Naive thymus-derived CD4-positive, alpha-beta T cell (primary cell): ENCODE measurements at regions not wholly inside any gene's neighbourhood (a gene's known extent, or its start where the extent isn't known, plus 50 kb on each side); places are given as distances from the start of the nearest gene placed in this dataset.

Experiments used
- ATAC-seq: fragments of 150-1000 bp; cut with Tn5 transposase; 2 replicates; pipeline ENCODE4 v1.10.0; 2021; ENCODE audit warnings: mild to moderate bottlenecking, moderate library complexity
- CTCF ChIA-PET: fragments of 350-600 bp; sonication (Branson Sonifier 250); formaldehyde crosslinking; loops from one replicate; lab custom pipeline; 2021; ENCODE audit warnings: antibody characterized with exemption; lab: Charles Lee
- POLR2A ChIA-PET: fragments of 350-600 bp; sonication (Branson Sonifier 250); formaldehyde crosslinking; loops from one replicate; lab custom pipeline; 2021; ENCODE audit warnings: antibody characterized with exemption, inconsistent platforms; lab: Charles Lee
- DNase-seq, 9 donors: peaks; one replicate each; pipeline versions ENCODE4 v3.0.0 to v3.0.0-alpha.2; 2020 to 2022; ENCODE audit warnings: mixed read lengths in 1 of 9
- H3K27ac ChIP-seq: one replicate; pipeline ENCODE4 v1.7.0; 2013; ENCODE audit warnings: mild to moderate bottlenecking, low read depth, low read length, moderate library complexity
- H3K27me3 ChIP-seq, 2 donors: one replicate each; pipeline ENCODE4 v1.7.0; 2013; ENCODE audit warnings: low read length in 2 of 2, mild to moderate bottlenecking in 2 of 2, moderate library complexity in 2 of 2; ENCODE audit not compliant: control insufficient read depth in 2 of 2, insufficient read depth in 2 of 2
- H3K36me3 ChIP-seq, 3 experiments: 1 replicate in 2 of 3; 2 replicates in 1 of 3; pipeline ENCODE4 v1.7.0; 2013; ENCODE audit warnings: low read length in 3 of 3, mild to moderate bottlenecking in 3 of 3, moderate library complexity in 1 of 3; ENCODE audit not compliant: insufficient read depth in 3 of 3, control insufficient read depth in 2 of 3
- H3K4me1 ChIP-seq, 2 donors: one replicate each; pipeline ENCODE4 v1.7.0; 2013; ENCODE audit warnings: low read length in 2 of 2, mild to moderate bottlenecking in 2 of 2, moderate library complexity in 1 of 2; ENCODE audit not compliant: control insufficient read depth in 2 of 2, insufficient read depth in 2 of 2
- H3K4me3 ChIP-seq: 2 replicates; pipeline ENCODE4 v1.7.0; 2013; ENCODE audit warnings: mild to moderate bottlenecking, low read length
- H3K9me3 ChIP-seq, 3 experiments: 1 replicate in 2 of 3; 2 replicates in 1 of 3; pipeline ENCODE4 v1.7.0; 2013; ENCODE audit warnings: low read length in 3 of 3; ENCODE audit not compliant: control insufficient read depth in 2 of 3
- H3K27ac Mint-ChIP-seq, 9 donors: one replicate each; pipeline ENCODE4 v1.8.0; 2020 to 2022; ENCODE audit warnings: mixed read lengths in 9 of 9, mild to moderate bottlenecking in 8 of 9, moderate library complexity in 5 of 9, inconsistent platforms in 2 of 9
- H3K27me3 Mint-ChIP-seq, 5 donors: one replicate each; pipeline ENCODE4 v1.8.0; 2021 to 2022; ENCODE audit warnings: mixed read lengths in 5 of 5, mild to moderate bottlenecking in 1 of 5
- H3K36me3 Mint-ChIP-seq, 5 donors: one replicate each; pipeline ENCODE4 v1.8.0; 2020 to 2022; ENCODE audit warnings: mixed read lengths in 5 of 5, mild to moderate bottlenecking in 3 of 5, inconsistent platforms in 1 of 5
- H3K4me1 Mint-ChIP-seq, 7 donors: one replicate each; pipeline ENCODE4 v1.8.0; 2020 to 2022; ENCODE audit warnings: mixed read lengths in 7 of 7, mild to moderate bottlenecking in 3 of 7, inconsistent platforms in 1 of 7
- H3K4me3 Mint-ChIP-seq, 10 donors: one replicate each; pipeline ENCODE4 v1.8.0; 2020 to 2022; ENCODE audit warnings: mild to moderate bottlenecking in 10 of 10, mixed read lengths in 10 of 10, moderate library complexity in 6 of 10, inconsistent platforms in 2 of 10
- H3K9me3 Mint-ChIP-seq, 11 donors: one replicate each; pipeline ENCODE4 v1.8.0; 2020 to 2022; ENCODE audit warnings: mixed read lengths in 11 of 11, mild to moderate bottlenecking in 4 of 11, inconsistent platforms in 1 of 11, moderate library complexity in 1 of 11
- intact Hi-C, 2 donors: fragments of 100-400 bp; cut with micrococcal nuclease; formaldehyde crosslinking; loops; one replicate each; pipeline ENCODE4 v1.15.1; 2023

- H3K9me3 ChIP-seq, result no peaks in the 10 kb centered on the region
- CTCF ChIA-PET, result no interaction called here
- H3K4me1 Mint-ChIP-seq, result no peaks in the 10 kb centered on the region
- intact Hi-C loops, result no loop called here
- no peak overlapping the region for H3K4me3 ChIP-seq
- H3K27me3 ChIP-seq, result no peaks in the 10 kb centered on the region
- peaks cover 0 to 3% (median 0%) of the 10 kb centered on the region in 11 donors for H3K9me3 Mint-ChIP-seq
- no peaks in the 10 kb centered on the region for H3K36me3 Mint-ChIP-seq
- H3K4me3 Mint-ChIP-seq, result no peak overlapping the region
- no peaks in the 10 kb centered on the region for H3K36me3 ChIP-seq
- H3K4me1 ChIP-seq, result no peaks in the 10 kb centered on the region
- DNase-seq (no peak), ATAC-seq (no peak)
- no peak overlapping the region for H3K27ac ChIP-seq
- H3K27ac Mint-ChIP-seq, result no peak overlapping the region
- peaks cover 0 to 52% (median 3%) of the 10 kb centered on the region in 5 donors for H3K27me3 Mint-ChIP-seq
- POLR2A ChIA-PET, result no interaction called here
These were observed 161.5 kb upstream of the MAN1A1 start for GRCh38 chr6:119511024-119511423.

DNA sequence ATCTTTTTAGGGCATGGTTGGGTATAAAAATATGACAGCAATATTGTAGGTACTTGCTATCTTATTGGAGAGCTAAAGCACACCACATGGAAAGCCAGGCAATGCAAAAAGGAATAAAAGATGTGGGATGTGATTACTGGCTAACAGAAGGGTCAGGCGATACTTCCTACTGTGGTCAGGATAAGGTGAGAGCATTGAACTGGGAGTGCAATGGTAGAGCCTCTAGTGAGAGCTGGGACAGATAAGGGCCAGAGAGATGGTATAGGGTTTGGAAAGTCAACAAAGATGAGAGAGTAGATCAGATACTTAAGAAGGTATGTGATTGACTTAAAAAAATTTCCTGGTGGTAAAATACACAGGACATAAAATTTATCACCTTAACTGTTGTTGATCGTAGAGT is 160.7 kb upstream of the MAN1A1 start:
- CTCF ChIA-PET, result no interaction called here
- no peaks in the 10 kb centered on the region for H3K27me3 ChIP-seq

GRCh38 chr6:119506631-119507174 is 157.1 kb upstream of the MAN1A1 start:
- Histone ChIP-seq H3K4me1 (no peaks in the 10 kb centered on the region), H3K36me3 (no peaks in the 10 kb centered on the region), H3K9me3 (no peaks in the 10 kb centered on the region), H3K27ac (no peak overlapping the region), H3K27me3 (no peaks in the 10 kb centered on the region), H3K4me3 (no peak overlapping the region)
- H3K36me3 Mint-ChIP-seq, result no peaks in the 10 kb centered on the region
- H3K9me3 Mint-ChIP-seq, result peaks cover 0 to 3% (median 0%) of the 10 kb centered on the region in 11 donors
- ChIA-PET POLR2A (interaction anchor here (0.7 kb wide), 1 partner anchor 25 kb away, joined by 4 read pairs; no protein-coding TSS in a partner anchor), CTCF (no interaction called here)
- ATAC-seq (no peak), DNase-seq (no peak)
- intact Hi-C loops, result no loop called here
- no peak overlapping the region for H3K4me3 Mint-ChIP-seq
- no peak overlapping the region for H3K27ac Mint-ChIP-seq
- H3K4me1 Mint-ChIP-seq, result no peaks in the 10 kb centered on the region
- peaks cover 0 to 47% (median 0%) of the 10 kb centered on the region in 5 donors for H3K27me3 Mint-ChIP-seq

More for the DNA sequence above, 160.7 kb upstream of the MAN1A1 start:
- Mint-ChIP-seq H3K4me1 (no peaks in the 10 kb centered on the region), H3K27me3 (peaks cover 0 to 49% (median 3%) of the 10 kb centered on the region in 5 donors), H3K9me3 (peaks cover 0 to 3% (median 0%) of the 10 kb centered on the region in 11 donors), H3K36me3 (no peaks in the 10 kb centered on the region), H3K27ac (no peak overlapping the region), H3K4me3 (no peak overlapping the region)
- intact Hi-C loops, result no loop called here
- no peak for DNase-seq
- H3K4me3 ChIP-seq, result no peak overlapping the region
- H3K27ac ChIP-seq, result no peak overlapping the region
- H3K9me3 ChIP-seq, result no peaks in the 10 kb centered on the region
- ATAC-seq, result no peak
- no peaks in the 10 kb centered on the region for H3K36me3 ChIP-seq
- POLR2A ChIA-PET, result no interaction called here
- H3K4me1 ChIP-seq, result no peaks in the 10 kb centered on the region

DNA sequence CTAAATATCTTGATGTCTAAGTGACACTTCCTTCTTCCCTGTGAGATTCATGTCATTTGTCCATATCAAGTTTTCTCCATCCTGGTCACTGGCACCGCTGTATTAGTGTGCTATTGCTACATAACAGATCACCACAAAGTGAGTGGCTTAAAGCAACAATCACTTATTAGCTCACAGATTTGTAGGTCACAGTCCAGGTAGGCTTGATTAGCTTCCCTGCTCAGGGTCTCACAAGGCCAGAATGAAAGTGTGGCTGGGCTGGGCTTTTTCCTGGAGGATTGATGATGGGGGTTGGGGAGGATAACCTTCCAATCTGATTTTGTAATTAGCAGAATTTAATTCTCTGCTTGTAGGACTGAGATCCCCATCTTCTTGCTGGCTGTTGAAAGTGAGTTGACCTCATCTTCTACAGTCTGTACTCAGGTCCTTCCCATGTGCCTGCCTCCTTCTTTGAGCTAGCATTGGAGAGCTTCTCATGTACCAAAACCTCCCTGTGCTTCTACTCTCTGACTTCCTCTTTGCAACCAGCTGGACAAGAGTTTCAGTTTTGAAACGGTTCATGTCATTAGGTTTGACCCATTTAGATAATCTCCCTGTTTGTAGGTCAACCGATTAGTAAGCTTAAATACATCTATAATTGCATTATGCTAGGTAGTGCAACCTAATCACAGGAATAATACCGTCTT is 152.4 kb upstream of the MAN1A1 start:
- Mint-ChIP-seq H3K4me1 (no peaks in the 10 kb centered on the region), H3K27me3 (peaks cover 0 to 31% (median 0%) of the 10 kb centered on the region in 5 donors), H3K4me3 (no peak overlapping the region), H3K9me3 (no peaks in the 10 kb centered on the region), H3K36me3 (no peaks in the 10 kb centered on the region), H3K27ac (no peak overlapping the region)
- CTCF ChIA-PET, result no interaction called here
- ATAC-seq (no peak), DNase-seq (no peak)
- intact Hi-C loops, result loop anchor here in 1 of 2 donors (5.0 kb wide), 1 partner anchor 50 kb away; no protein-coding TSS in a partner anchor
- H3K36me3 ChIP-seq, result no peaks in the 10 kb centered on the region
- no peaks in the 10 kb centered on the region for H3K4me1 ChIP-seq
- no peak overlapping the region for H3K4me3 ChIP-seq
- no peaks in the 10 kb centered on the region for H3K9me3 ChIP-seq
- H3K27ac ChIP-seq, result no peak overlapping the region
- POLR2A ChIA-PET, result no interaction called here
- H3K27me3 ChIP-seq, result no peaks in the 10 kb centered on the region

DNA sequence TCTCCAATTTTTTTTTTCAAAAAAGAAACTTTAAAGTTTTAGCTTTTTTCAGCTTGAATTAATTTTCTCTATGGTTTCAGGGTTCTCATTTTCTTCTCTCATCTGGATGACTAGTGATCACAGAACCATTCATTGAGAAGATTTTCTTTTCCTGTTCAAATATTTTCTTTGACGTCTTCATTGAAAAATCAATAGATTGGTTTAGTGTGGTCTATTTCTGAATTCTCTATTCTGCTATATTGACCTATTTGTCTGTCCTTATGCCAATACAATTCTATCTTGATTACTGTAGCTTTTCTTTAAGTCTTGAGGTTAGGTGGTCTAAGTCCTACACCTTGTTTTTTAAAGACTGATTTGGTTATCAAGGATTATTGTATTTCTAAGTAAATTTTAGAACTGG is 150.2 kb upstream of the MAN1A1 start:
- Histone ChIP-seq H3K27me3 (no peaks in the 10 kb centered on the region), H3K4me1 (no peaks in the 10 kb centered on the region), H3K36me3 (no peaks in the 10 kb centered on the region), H3K4me3 (no peak overlapping the region), H3K9me3 (no peaks in the 10 kb centered on the region), H3K27ac (no peak overlapping the region)
- peaks cover 0 to 8% (median 0%) of the 10 kb centered on the region in 11 donors for H3K9me3 Mint-ChIP-seq
- H3K27ac Mint-ChIP-seq, result no peak overlapping the region
- ATAC-seq (no peak), DNase-seq (no peak)
- H3K4me3 Mint-ChIP-seq, result no peak overlapping the region
- no peaks in the 10 kb centered on the region for H3K4me1 Mint-ChIP-seq
- intact Hi-C loops, result loop anchor here in 1 of 2 donors (5.0 kb wide), 1 partner anchor 47 kb away; no protein-coding TSS in a partner anchor
- peaks cover 0 to 37% (median 0%) of the 10 kb centered on the region in 5 donors for H3K27me3 Mint-ChIP-seq
- no peaks in the 10 kb centered on the region for H3K36me3 Mint-ChIP-seq
- ChIA-PET CTCF (no interaction called here), POLR2A (no interaction called here)

- Mint-ChIP-seq H3K4me1 (peaks cover 0 to 2% (median 0%) of the 10 kb centered on the region in 7 donors), H3K36me3 (no peaks in the 10 kb centered on the region), H3K9me3 (peaks cover 0 to 9% (median 0%) of the 10 kb centered on the region in 11 donors), H3K27me3 (peaks cover 0 to 44% (median 0%) of the 10 kb centered on the region in 5 donors), H3K27ac (no peak overlapping the region), H3K4me3 (no peak overlapping the region)
- DNase-seq (no peak), ATAC-seq (no peak)
- ChIA-PET CTCF (no interaction called here), POLR2A (no interaction called here)
- Histone ChIP-seq H3K36me3 (no peaks in the 10 kb centered on the region), H3K4me1 (no peaks in the 10 kb centered on the region), H3K4me3 (no peak overlapping the region), H3K9me3 (no peaks in the 10 kb centered on the region), H3K27ac (no peak overlapping the region), H3K27me3 (no peaks in the 10 kb centered on the region)
- intact Hi-C loops, result no loop called here
These were observed 148.6 kb upstream of the MAN1A1 start for GRCh38 chr6:119497988-119498727.
